ENCODE measurements at regions not wholly inside any gene's neighbourhood (a gene's known extent, or its start where the extent isn't known, plus 50 kb on each side); places are given as distances from the start of the nearest gene placed in this dataset.

GRCh38 chr3:140816372-140817195, 125.1 kb upstream of the SLC25A36 start:
- Histone ChIP-seq H3K36me3 (ENCODE audit: control insufficient read depth in 4 of 4, insufficient read depth in 4 of 4, low read length in 3 of 4) (no peaks in the 10 kb centered on the region), H3K27me3 (replicated peaks in 2 of 5; ENCODE audit: control insufficient read depth in 4 of 5, insufficient read depth in 5 of 5, low read length in 4 of 5) (no peaks in the 10 kb centered on the region), H3K4me1 (ENCODE audit: control extremely low read depth in 1 of 4, control insufficient read depth in 4 of 4, insufficient read depth in 4 of 4, low read length in 3 of 4) (no peaks in the 10 kb centered on the region), H3K9me3 (ENCODE audit: control extremely low read depth in 1 of 5, control insufficient read depth in 4 of 5, insufficient read depth in 2 of 5, low read depth in 1 of 5, low read length in 4 of 5) (peaks cover 0 to 8% (median 3%) of the 10 kb centered on the region in 5 experiments), H3K4me3 (ENCODE audit: control insufficient read depth in 1 of 7, extremely low read depth in 1 of 7, insufficient read depth in 4 of 7, low read depth in 2 of 7, low read length in 6 of 7) (no peak overlapping the region), H3K27ac (ENCODE audit: insufficient read depth in 1 of 2, low read depth in 1 of 2, low read length in 2 of 2, poor library complexity in 1 of 2, severe bottlenecking in 2 of 2) (no peak overlapping the region)
- POLR2A ChIA-PET, result no interaction called here
- 89% methylated on average over 2 of the region's 6 CpGs for WGBS (ENCODE audit: insufficient coverage)
- DNase-seq, result peak in 2 of 3 donors; percentile 16 to 19
- CTCF ChIA-PET, result interaction anchor here (1.2 kb wide), 2 partner anchors 13 to 27 kb away, joined by 3 to 4 read pairs; no protein-coding TSS in a partner anchor

DNA sequence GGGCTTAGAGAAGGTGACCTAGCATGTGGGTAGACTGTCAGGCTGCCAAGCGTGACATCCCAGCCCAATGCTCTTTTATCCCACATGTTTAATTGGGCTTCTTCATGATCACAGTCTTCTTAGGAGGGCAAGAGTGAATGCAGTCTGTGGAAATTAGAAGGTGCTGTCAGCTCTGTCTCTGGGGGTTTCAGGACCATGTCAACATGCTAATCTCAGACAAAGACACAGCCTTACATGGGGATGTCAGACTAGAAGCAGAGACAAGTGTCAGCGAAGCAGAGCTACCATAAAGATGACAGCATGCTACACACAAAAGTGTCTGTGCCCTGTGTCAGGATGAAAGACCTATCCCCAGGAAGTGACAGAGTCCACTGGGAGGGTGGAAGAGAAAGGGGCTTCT, 120.1 kb upstream of the SLC25A36 start:
- H3K27me3 ChIP-seq (replicated peaks in 2 of 5; ENCODE audit: control insufficient read depth in 4 of 5, insufficient read depth in 5 of 5, low read length in 4 of 5), result no peaks in the 10 kb centered on the region
- H3K27ac ChIP-seq (ENCODE audit: insufficient read depth in 1 of 2, low read depth in 1 of 2, low read length in 2 of 2, poor library complexity in 1 of 2, severe bottlenecking in 2 of 2), result no peak overlapping the region
- H3K9me3 ChIP-seq (ENCODE audit: control extremely low read depth in 1 of 5, control insufficient read depth in 4 of 5, insufficient read depth in 2 of 5, low read depth in 1 of 5, low read length in 4 of 5), result no peaks in the 10 kb centered on the region
- H3K36me3 ChIP-seq (ENCODE audit: control insufficient read depth in 4 of 4, insufficient read depth in 4 of 4, low read length in 3 of 4), result no peaks in the 10 kb centered on the region
- no peak overlapping the region for H3K4me3 ChIP-seq (ENCODE audit: control insufficient read depth in 1 of 7, extremely low read depth in 1 of 7, insufficient read depth in 4 of 7, low read depth in 2 of 7, low read length in 6 of 7)
- ChIA-PET CTCF (interaction anchor here (0.7 kb wide), 1 partner anchor 10 kb away, joined by 3 read pairs; no protein-coding TSS in a partner anchor), POLR2A (no interaction called here)
- WGBS (ENCODE audit: insufficient coverage), result 89% methylated on average over 1 of the region's 2 CpGs
- no peak for DNase-seq
- peaks cover 0 to 2% (median 0%) of the 10 kb centered on the region in 4 experiments for H3K4me1 ChIP-seq (ENCODE audit: control extremely low read depth in 1 of 4, control insufficient read depth in 4 of 4, insufficient read depth in 4 of 4, low read length in 3 of 4)

- ChIA-PET POLR2A (no interaction called here), CTCF (no interaction called here)
- no peaks in the 10 kb centered on the region for H3K9me3 ChIP-seq (ENCODE audit: control extremely low read depth in 1 of 5, control insufficient read depth in 4 of 5, insufficient read depth in 2 of 5, low read depth in 1 of 5, low read length in 4 of 5)
- H3K4me1 ChIP-seq (ENCODE audit: control extremely low read depth in 1 of 4, control insufficient read depth in 4 of 4, insufficient read depth in 4 of 4, low read length in 3 of 4), result peaks cover 0 to 2% (median 0%) of the 10 kb centered on the region in 4 experiments
- no peak overlapping the region for H3K27ac ChIP-seq (ENCODE audit: insufficient read depth in 1 of 2, low read depth in 1 of 2, low read length in 2 of 2, poor library complexity in 1 of 2, severe bottlenecking in 2 of 2)
- 70% methylated on average over 2 of the region's 3 CpGs for WGBS (ENCODE audit: insufficient coverage)
- DNase-seq, result peak in 2 of 3 donors; percentile 34 to 37
- H3K36me3 ChIP-seq (ENCODE audit: control insufficient read depth in 4 of 4, insufficient read depth in 4 of 4, low read length in 3 of 4), result no peaks in the 10 kb centered on the region
- H3K27me3 ChIP-seq (replicated peaks in 2 of 5; ENCODE audit: control insufficient read depth in 4 of 5, insufficient read depth in 5 of 5, low read length in 4 of 5), result no peaks in the 10 kb centered on the region
- H3K4me3 ChIP-seq (ENCODE audit: control insufficient read depth in 1 of 7, extremely low read depth in 1 of 7, insufficient read depth in 4 of 7, low read depth in 2 of 7, low read length in 6 of 7), result no peak overlapping the region
Observed at GRCh38 chr3:140822401-140823047, 119.1 kb upstream of the SLC25A36 start.

GRCh38 chr3:140823106-140823505, 118.5 kb upstream of the SLC25A36 start:
- no peak overlapping the region for H3K4me3 ChIP-seq (ENCODE audit: control insufficient read depth in 1 of 7, extremely low read depth in 1 of 7, insufficient read depth in 4 of 7, low read depth in 2 of 7, low read length in 6 of 7)
- H3K36me3 ChIP-seq (ENCODE audit: control insufficient read depth in 4 of 4, insufficient read depth in 4 of 4, low read length in 3 of 4), result no peaks in the 10 kb centered on the region
- no peaks in the 10 kb centered on the region for H3K27me3 ChIP-seq (replicated peaks in 2 of 5; ENCODE audit: control insufficient read depth in 4 of 5, insufficient read depth in 5 of 5, low read length in 4 of 5)
- WGBS (ENCODE audit: insufficient coverage), result 100% methylated on average over 1 of the region's 1 CpG
- POLR2A ChIA-PET, result no interaction called here
- no peaks in the 10 kb centered on the region for H3K9me3 ChIP-seq (ENCODE audit: control extremely low read depth in 1 of 5, control insufficient read depth in 4 of 5, insufficient read depth in 2 of 5, low read depth in 1 of 5, low read length in 4 of 5)
- DNase-seq, result no peak
- CTCF ChIA-PET, result no interaction called here
- H3K4me1 ChIP-seq (ENCODE audit: control extremely low read depth in 1 of 4, control insufficient read depth in 4 of 4, insufficient read depth in 4 of 4, low read length in 3 of 4), result peaks cover 0 to 2% (median 0%) of the 10 kb centered on the region in 4 experiments
- no peak overlapping the region for H3K27ac ChIP-seq (ENCODE audit: insufficient read depth in 1 of 2, low read depth in 1 of 2, low read length in 2 of 2, poor library complexity in 1 of 2, severe bottlenecking in 2 of 2)

DNA sequence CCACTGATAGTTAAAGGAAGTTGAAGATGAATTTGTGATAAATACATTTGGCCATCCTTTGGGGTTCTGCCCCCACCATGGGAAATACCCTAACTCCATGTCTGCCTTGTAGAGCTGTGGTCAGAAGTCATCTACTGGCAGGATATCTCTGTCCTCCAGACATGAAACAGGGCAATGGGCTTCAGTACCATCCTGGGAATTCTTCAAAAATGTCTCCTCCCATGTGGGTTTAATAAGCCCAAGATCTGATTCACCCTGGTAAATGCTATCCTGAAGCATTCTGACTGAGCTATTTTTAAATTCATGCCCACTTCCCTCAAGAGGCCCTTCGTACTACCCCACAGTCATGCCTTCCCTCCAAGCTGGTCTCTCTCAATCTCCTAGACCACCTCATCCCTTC, 113.7 kb upstream of the SLC25A36 start:
- ChIA-PET CTCF (no interaction called here), POLR2A (no interaction called here)
- no peak for DNase-seq
- Histone ChIP-seq H3K4me1 (ENCODE audit: control extremely low read depth in 1 of 4, control insufficient read depth in 4 of 4, insufficient read depth in 4 of 4, low read length in 3 of 4) (peaks cover under 1 to 8% (median 3%) of the 10 kb centered on the region in 4 experiments), H3K27me3 (replicated peaks in 2 of 5; ENCODE audit: control insufficient read depth in 4 of 5, insufficient read depth in 5 of 5, low read length in 4 of 5) (no peaks in the 10 kb centered on the region), H3K27ac (ENCODE audit: insufficient read depth in 1 of 2, low read depth in 1 of 2, low read length in 2 of 2, poor library complexity in 1 of 2, severe bottlenecking in 2 of 2) (no peak overlapping the region), H3K4me3 (ENCODE audit: control insufficient read depth in 1 of 7, extremely low read depth in 1 of 7, insufficient read depth in 4 of 7, low read depth in 2 of 7, low read length in 6 of 7) (no peak overlapping the region), H3K9me3 (ENCODE audit: control extremely low read depth in 1 of 5, control insufficient read depth in 4 of 5, insufficient read depth in 2 of 5, low read depth in 1 of 5, low read length in 4 of 5) (no peaks in the 10 kb centered on the region), H3K36me3 (ENCODE audit: control insufficient read depth in 4 of 4, insufficient read depth in 4 of 4, low read length in 3 of 4) (no peaks in the 10 kb centered on the region)
- 83% methylated on average over 1 of the region's 1 CpG for WGBS (ENCODE audit: insufficient coverage)

DNA sequence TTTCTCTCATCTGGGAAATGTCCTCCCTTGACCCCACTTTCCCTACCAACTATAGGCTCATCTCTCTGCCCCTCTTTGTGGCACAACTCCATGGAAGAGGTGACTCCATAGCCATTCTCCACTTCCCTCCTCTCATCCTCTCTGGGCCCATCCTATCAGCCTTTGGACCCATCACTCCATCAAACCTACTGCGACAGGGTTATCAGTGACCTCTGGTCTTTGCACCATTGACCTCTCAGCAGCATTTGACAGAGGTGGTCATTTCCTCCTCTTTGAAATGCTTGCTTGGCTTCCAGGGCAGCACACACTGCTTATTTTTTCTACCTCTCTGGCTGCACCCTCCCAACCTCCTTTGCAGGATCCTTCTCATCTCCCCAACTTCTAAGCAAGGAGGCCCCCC, 113.1 kb upstream of the SLC25A36 start:
- H3K4me1 ChIP-seq (ENCODE audit: control extremely low read depth in 1 of 4, control insufficient read depth in 4 of 4, insufficient read depth in 4 of 4, low read length in 3 of 4), result peaks cover 3 to 11% (median 5%) of the 10 kb centered on the region in 4 experiments
- CTCF ChIA-PET, result no interaction called here
- no peaks in the 10 kb centered on the region for H3K27me3 ChIP-seq (replicated peaks in 2 of 5; ENCODE audit: control insufficient read depth in 4 of 5, insufficient read depth in 5 of 5, low read length in 4 of 5)
- 100% methylated on average over 1 of the region's 1 CpG for WGBS (ENCODE audit: insufficient coverage)
- no peak overlapping the region for H3K4me3 ChIP-seq (ENCODE audit: control insufficient read depth in 1 of 7, extremely low read depth in 1 of 7, insufficient read depth in 4 of 7, low read depth in 2 of 7, low read length in 6 of 7)
- H3K9me3 ChIP-seq (ENCODE audit: control extremely low read depth in 1 of 5, control insufficient read depth in 4 of 5, insufficient read depth in 2 of 5, low read depth in 1 of 5, low read length in 4 of 5), result no peaks in the 10 kb centered on the region
- no peak overlapping the region for H3K27ac ChIP-seq (ENCODE audit: insufficient read depth in 1 of 2, low read depth in 1 of 2, low read length in 2 of 2, poor library complexity in 1 of 2, severe bottlenecking in 2 of 2)
- H3K36me3 ChIP-seq (ENCODE audit: control insufficient read depth in 4 of 4, insufficient read depth in 4 of 4, low read length in 3 of 4), result no peaks in the 10 kb centered on the region
- DNase-seq, result no peak
- POLR2A ChIA-PET, result no interaction called here

DNA sequence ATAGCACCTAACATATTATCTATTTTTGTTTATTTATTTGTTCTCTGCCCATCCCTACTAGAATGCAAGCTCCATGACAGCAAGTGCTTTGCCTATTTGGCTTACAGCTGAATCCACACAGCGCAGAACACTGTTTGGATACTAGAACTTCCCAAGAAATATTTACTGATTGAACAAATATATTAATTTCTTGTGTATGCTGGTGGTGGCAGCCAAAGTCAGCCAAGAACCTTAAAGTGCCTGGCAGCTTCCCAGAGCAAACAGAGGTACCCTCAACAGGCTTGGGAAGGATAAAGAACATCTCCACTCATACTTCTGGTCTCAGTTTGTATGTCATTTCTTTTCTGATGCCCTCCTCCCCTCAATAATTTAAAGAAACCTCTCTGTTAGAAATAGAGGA, 111.8 kb upstream of the SLC25A36 start:
- Histone ChIP-seq H3K9me3 (ENCODE audit: control extremely low read depth in 1 of 5, control insufficient read depth in 4 of 5, insufficient read depth in 2 of 5, low read depth in 1 of 5, low read length in 4 of 5) (no peaks in the 10 kb centered on the region), H3K27ac (ENCODE audit: insufficient read depth in 1 of 2, low read depth in 1 of 2, low read length in 2 of 2, poor library complexity in 1 of 2, severe bottlenecking in 2 of 2) (no peak overlapping the region), H3K4me1 (ENCODE audit: control extremely low read depth in 1 of 4, control insufficient read depth in 4 of 4, insufficient read depth in 4 of 4, low read length in 3 of 4) (peaks cover 3 to 11% (median 5%) of the 10 kb centered on the region in 4 experiments), H3K4me3 (ENCODE audit: control insufficient read depth in 1 of 7, extremely low read depth in 1 of 7, insufficient read depth in 4 of 7, low read depth in 2 of 7, low read length in 6 of 7) (no peak overlapping the region), H3K27me3 (replicated peaks in 2 of 5; ENCODE audit: control insufficient read depth in 4 of 5, insufficient read depth in 5 of 5, low read length in 4 of 5) (no peaks in the 10 kb centered on the region), H3K36me3 (ENCODE audit: control insufficient read depth in 4 of 4, insufficient read depth in 4 of 4, low read length in 3 of 4) (no peaks in the 10 kb centered on the region)
- no peak for DNase-seq
- CTCF ChIA-PET, result interaction anchor here (0.8 kb wide), 1 partner anchor 13 kb away, joined by 3 read pairs; no protein-coding TSS in a partner anchor
- POLR2A ChIA-PET, result no interaction called here
- WGBS (ENCODE audit: insufficient coverage), result no CpG with 5 or more reads among the region's 1 CpG

Measured in common myeloid progenitor, CD34-positive (primary cell).